SKM-1 treated with dmso at 0.1 percent for 144 hours (cell line): ENCODE measurements at regions not wholly inside any gene's neighbourhood (a gene's known extent, or its start where the extent isn't known, plus 50 kb on each side); places are given as distances from the start of the nearest gene placed in this dataset.

Experiments
- DNase-seq: peaks from one replicate; lab custom pipeline; 2025; ENCODE audit not compliant: unreplicated experiment; lab: John Stamatoyannopoulos, UW

GRCh38 chrY:4035801-4036511 lies 457.1 kb downstream of the TGIF2LY start:
- DNase-seq: peak; percentile 7
